SHP77 (cell line): ENCODE measurements at regions not wholly inside any gene's neighbourhood (a gene's known extent, or its start where the extent isn't known, plus 50 kb on each side); places are given as distances from the start of the nearest gene placed in this dataset.

ENCODE experiments used
- DNase-seq, 2 experiments: peaks; one replicate each; lab custom pipeline; 2025; lab: John Stamatoyannopoulos, UW

GRCh38 chr21:41045534-41046268, 122.3 kb upstream of the BACE2 start:
- peak; percentile 77 for DNase-seq

- no peak for DNase-seq
These were observed 119.8 kb upstream of the BACE2 start for GRCh38 chr21:41048145-41048544.

- no peak for DNase-seq
These were observed 119.3 kb upstream of the BACE2 start for GRCh38 chr21:41048623-41049022.

GRCh38 chr21:41052820-41053555, 115.0 kb upstream of the BACE2 start:
- no peak for DNase-seq

- no peak for DNase-seq
These were observed 113.9 kb upstream of the BACE2 start for GRCh38 chr21:41054018-41054578.

- no peak for DNase-seq
These were observed 112.7 kb upstream of the BACE2 start for GRCh38 chr21:41055266-41055665.

GRCh38 chr21:41059871-41060270, 108.1 kb upstream of the BACE2 start:
- DNase-seq: no peak

- DNase-seq: no peak
These were observed 106.3 kb upstream of the BACE2 start for GRCh38 chr21:41061701-41062100.

GRCh38 chr21:41064334-41064791, 103.6 kb upstream of the BACE2 start:
- DNase-seq: no peak

GRCh38 chr21:41064951-41065350, 103.0 kb upstream of the BACE2 start:
- no peak for DNase-seq

GRCh38 chr21:41065539-41065938, 102.4 kb upstream of the BACE2 start:
- DNase-seq: no peak

GRCh38 chr21:41066086-41066938, 101.6 kb upstream of the BACE2 start:
- no peak for DNase-seq

- no peak for DNase-seq
These were observed 100.3 kb upstream of the BACE2 start for GRCh38 chr21:41067709-41068108.

- DNase-seq: no peak
These were observed 99.5 kb upstream of the BACE2 start for GRCh38 chr21:41068496-41068895.

GRCh38 chr21:41068967-41069642, 98.9 kb upstream of the BACE2 start:
- peak; percentile 68 to 89 for DNase-seq

GRCh38 chr21:41070284-41070683, 97.7 kb upstream of the BACE2 start:
- no peak for DNase-seq

- peak in 1 of 2 experiments; percentile 6 for DNase-seq
These were observed 96.4 kb upstream of the BACE2 start for GRCh38 chr21:41071258-41072171.

GRCh38 chr21:41073558-41073957, 94.4 kb upstream of the BACE2 start:
- DNase-seq: no peak

- no peak for DNase-seq
These were observed 93.4 kb upstream of the BACE2 start for GRCh38 chr21:41074396-41075184.

GRCh38 chr21:41075656-41076055, 92.3 kb upstream of the BACE2 start:
- DNase-seq: no peak
